Neutrophil (primary cell): ENCODE measurements at regions not wholly inside any gene's neighbourhood (a gene's known extent, or its start where the extent isn't known, plus 50 kb on each side); places are given as distances from the start of the nearest gene placed in this dataset.

Experiments
- H3K27ac ChIP-seq: fragments of 200-600 bp; sonication (generic); 2 replicates; pipeline ENCODE4 v1.5.1; 2016; ENCODE audit warnings: mild to moderate bottlenecking, moderate library complexity
- H3K27me3 ChIP-seq: fragments of 200-600 bp; sonication (generic); 2 replicates; pipeline ENCODE4 v1.6.0; 2016; ENCODE audit warnings: mild to moderate bottlenecking
- H3K36me3 ChIP-seq: fragments of 200-600 bp; sonication (generic); 2 replicates; pipeline ENCODE4 v1.5.1; 2017
- H3K4me1 ChIP-seq, 2 experiments: fragments of 200-600 bp in 1 of 2; sonication (generic) in 1 of 2; 1 replicate in 1 of 2; 2 replicates in 1 of 2; pipeline versions ENCODE4 v1.5.1 to v1.6.1; 2013 to 2016; ENCODE audit warnings: low read depth in 1 of 2, low read length in 1 of 2, mild to moderate bottlenecking in 1 of 2, moderate library complexity in 1 of 2; ENCODE audit not compliant: control insufficient read depth in 1 of 2, insufficient read depth in 1 of 2
- H3K4me3 ChIP-seq, 2 experiments: fragments of 200-600 bp in 1 of 2; sonication (generic) in 1 of 2; 1 replicate in 1 of 2; 2 replicates in 1 of 2; pipeline ENCODE4 v1.5.1; 2013 to 2016; ENCODE audit warnings: low read depth in 1 of 2, low read length in 1 of 2, mild to moderate bottlenecking in 1 of 2, moderate library complexity in 1 of 2
- H3K9me3 ChIP-seq: fragments of 200-600 bp; sonication (generic); 2 replicates; pipeline ENCODE4 v1.5.1; 2016
- TF ChIP-seq, protein P1 (sequence below): fragments of 200-600 bp; sonication (generic); IDR thresholded peaks from 2 replicates; pipeline ENCODE4 v1.5.1; 2016; ENCODE audit warnings: antibody characterized with exemption

DNA sequence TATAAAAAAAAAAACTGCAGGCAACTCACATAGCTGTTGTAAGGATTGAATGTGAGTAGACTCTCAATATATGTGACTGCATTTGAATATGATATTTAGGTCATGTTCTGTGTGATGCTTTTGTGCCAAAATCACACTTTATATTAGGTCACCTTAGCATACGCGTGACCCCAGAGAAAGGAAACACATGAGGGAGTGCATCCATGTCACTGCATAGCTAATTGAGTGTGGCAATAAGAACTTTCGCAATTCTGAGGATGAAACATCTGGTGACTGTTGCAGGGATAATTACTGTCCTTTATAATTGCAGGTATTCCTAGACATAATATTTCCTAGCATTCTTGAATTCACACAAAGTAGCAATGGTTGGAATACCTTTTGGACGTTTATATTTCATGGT lies 459.5 kb upstream of the KLF4 start:
- Histone ChIP-seq H3K27ac (no peak overlapping the region), H3K4me3 (no peak overlapping the region), H3K4me1 (peaks cover 9 to 18% of the 10 kb centered on the region in 2 experiments), H3K27me3 (no peaks in the 10 kb centered on the region), H3K9me3 (no peaks in the 10 kb centered on the region), H3K36me3 (no peaks in the 10 kb centered on the region)
- TF ChIP-seq, protein P1, sequence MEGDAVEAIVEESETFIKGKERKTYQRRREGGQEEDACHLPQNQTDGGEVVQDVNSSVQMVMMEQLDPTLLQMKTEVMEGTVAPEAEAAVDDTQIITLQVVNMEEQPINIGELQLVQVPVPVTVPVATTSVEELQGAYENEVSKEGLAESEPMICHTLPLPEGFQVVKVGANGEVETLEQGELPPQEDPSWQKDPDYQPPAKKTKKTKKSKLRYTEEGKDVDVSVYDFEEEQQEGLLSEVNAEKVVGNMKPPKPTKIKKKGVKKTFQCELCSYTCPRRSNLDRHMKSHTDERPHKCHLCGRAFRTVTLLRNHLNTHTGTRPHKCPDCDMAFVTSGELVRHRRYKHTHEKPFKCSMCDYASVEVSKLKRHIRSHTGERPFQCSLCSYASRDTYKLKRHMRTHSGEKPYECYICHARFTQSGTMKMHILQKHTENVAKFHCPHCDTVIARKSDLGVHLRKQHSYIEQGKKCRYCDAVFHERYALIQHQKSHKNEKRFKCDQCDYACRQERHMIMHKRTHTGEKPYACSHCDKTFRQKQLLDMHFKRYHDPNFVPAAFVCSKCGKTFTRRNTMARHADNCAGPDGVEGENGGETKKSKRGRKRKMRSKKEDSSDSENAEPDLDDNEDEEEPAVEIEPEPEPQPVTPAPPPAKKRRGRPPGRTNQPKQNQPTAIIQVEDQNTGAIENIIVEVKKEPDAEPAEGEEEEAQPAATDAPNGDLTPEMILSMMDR: no peak

DNA sequence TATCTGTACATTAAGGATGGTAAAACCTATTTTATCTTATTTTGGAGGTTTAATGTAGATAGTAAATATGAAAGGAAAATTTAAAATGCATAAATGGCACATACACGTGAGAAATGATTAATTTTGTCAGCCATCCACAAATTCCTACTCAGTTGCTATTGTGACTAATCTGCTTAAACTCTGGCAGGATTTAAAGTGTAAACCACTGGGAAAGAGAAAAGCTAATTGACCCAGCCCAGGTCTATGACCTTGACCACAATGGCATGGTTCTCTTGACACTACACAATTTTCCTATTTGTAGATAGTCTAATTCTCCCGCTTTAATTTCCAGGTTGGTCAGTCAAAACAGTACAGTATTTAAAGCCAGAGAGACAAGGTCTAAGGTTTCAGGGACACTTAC lies 459.0 kb upstream of the KLF4 start:
- TF ChIP-seq, protein P1: no peak
- H3K4me3 ChIP-seq: no peak overlapping the region
- no peak overlapping the region for H3K27ac ChIP-seq
- H3K4me1 ChIP-seq: peaks cover 7 to 14% of the 10 kb centered on the region in 2 experiments
- no peaks in the 10 kb centered on the region for H3K9me3 ChIP-seq
- no peaks in the 10 kb centered on the region for H3K27me3 ChIP-seq
- H3K36me3 ChIP-seq: no peaks in the 10 kb centered on the region

DNA sequence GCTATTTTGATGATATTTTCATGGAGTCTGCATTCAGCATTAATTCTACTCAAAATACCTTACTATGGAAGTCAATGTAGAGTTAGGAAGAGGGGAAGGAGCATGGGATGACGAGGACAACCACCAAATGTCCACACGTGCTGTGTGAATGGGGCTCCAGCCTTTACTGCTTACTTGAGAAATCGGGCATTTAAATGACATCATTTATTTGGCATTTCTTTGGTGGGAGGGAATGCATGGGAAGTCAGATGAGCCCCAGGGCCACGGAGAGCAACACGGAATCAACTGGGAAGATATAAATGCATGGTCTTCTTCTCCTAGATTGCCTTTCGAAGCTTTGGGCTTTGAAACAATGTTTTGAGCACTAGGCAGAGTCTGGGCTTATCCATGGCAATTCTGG lies 458.5 kb upstream of the KLF4 start:
- H3K27me3 ChIP-seq: no peaks in the 10 kb centered on the region
- peaks cover 7 to 11% of the 10 kb centered on the region in 2 experiments for H3K4me1 ChIP-seq
- H3K27ac ChIP-seq: no peak overlapping the region
- no peaks in the 10 kb centered on the region for H3K36me3 ChIP-seq
- TF ChIP-seq, protein P1: no peak
- no peak overlapping the region for H3K4me3 ChIP-seq
- H3K9me3 ChIP-seq: no peaks in the 10 kb centered on the region

DNA sequence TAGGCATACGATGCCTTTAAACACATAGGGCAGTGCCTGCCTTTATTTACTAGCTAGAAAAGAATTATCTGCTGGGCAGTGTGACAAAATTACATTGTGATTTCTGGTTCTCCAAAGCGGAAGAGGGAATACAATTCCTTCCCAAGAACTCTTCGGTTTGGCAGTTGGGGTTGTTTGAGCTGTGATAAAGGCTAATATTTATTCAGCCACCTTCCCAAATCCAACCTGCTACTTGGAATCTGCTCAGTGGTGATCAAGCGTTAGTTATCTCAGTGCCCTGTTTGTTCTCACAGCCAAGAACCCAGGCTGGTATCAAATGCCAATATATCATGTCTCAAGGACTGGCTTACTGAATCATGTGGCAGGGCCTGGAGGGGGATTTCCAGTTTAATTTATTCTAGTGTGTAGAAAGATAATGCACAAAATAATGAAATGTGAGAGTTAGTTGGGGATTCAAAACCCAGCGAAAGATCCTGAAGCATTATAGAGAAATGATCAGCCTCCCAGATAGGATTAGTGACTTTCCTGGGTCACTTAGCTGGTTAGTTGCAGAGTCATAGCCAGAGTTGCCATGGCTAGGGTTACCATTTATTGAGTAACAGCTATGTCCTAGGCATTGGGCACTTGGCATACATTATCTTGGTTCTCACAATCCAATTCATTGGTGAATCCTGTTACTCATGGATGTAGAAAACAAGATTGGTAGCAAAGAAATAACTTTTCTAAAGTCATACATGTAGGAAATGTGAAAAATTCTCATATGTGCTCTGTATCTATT lies 457.0 kb upstream of the KLF4 start:
- TF ChIP-seq, protein P1: no peak
- Histone ChIP-seq H3K9me3 (no peaks in the 10 kb centered on the region), H3K27ac (no peak overlapping the region), H3K27me3 (no peaks in the 10 kb centered on the region), H3K4me1 (peaks cover 7 to 11% of the 10 kb centered on the region in 2 experiments), H3K4me3 (no peak overlapping the region), H3K36me3 (no peaks in the 10 kb centered on the region)

DNA sequence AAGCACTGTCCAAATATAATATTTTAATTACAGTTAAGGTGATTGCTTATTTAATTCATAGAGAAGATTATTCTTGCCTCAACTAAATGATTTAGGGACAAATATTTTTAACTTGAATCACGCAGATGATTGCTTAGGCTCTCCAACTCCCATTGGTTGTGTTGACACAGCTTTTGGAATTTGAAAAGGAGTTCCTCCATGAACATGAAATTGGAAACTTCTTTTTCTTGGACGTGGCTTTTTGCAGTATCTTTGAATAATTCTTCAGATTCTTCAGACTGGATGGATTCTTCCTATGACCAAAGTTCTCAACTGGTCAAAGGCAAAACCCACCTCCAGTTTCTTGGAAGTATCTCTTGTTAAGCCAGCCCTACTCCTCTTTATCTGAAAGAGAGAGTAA lies 456.4 kb upstream of the KLF4 start:
- H3K27ac ChIP-seq: no peak overlapping the region
- no peaks in the 10 kb centered on the region for H3K9me3 ChIP-seq
- H3K4me3 ChIP-seq: no peak overlapping the region
- no peaks in the 10 kb centered on the region for H3K27me3 ChIP-seq
- H3K36me3 ChIP-seq: no peaks in the 10 kb centered on the region
- peaks cover 7 to 11% of the 10 kb centered on the region in 2 experiments for H3K4me1 ChIP-seq
- TF ChIP-seq, protein P1: no peak
